ENCODE measurements at regions not wholly inside any gene's neighbourhood (a gene's known extent, or its start where the extent isn't known, plus 50 kb on each side); places are given as distances from the start of the nearest gene placed in this dataset.

GRCh38 chr7:50869108-50869725, 86.5 kb upstream of the GRB10 start:
- TF ChIP-seq CTCF (IDR thresholded peaks at IDR 0.05; ENCODE audit: poor library complexity) (no peak), EZH2phosphoT487 (IDR thresholded peaks at IDR 0.05; ENCODE audit: low read depth, severe bottlenecking, unreplicated experiment) (no peak)
